ENCODE measurements at regions not wholly inside any gene's neighbourhood (a gene's known extent, or its start where the extent isn't known, plus 50 kb on each side); places are given as distances from the start of the nearest gene placed in this dataset.
A peak's percentile ranks its signal among the peaks of the same experiment; 100 is the strongest.

DNA sequence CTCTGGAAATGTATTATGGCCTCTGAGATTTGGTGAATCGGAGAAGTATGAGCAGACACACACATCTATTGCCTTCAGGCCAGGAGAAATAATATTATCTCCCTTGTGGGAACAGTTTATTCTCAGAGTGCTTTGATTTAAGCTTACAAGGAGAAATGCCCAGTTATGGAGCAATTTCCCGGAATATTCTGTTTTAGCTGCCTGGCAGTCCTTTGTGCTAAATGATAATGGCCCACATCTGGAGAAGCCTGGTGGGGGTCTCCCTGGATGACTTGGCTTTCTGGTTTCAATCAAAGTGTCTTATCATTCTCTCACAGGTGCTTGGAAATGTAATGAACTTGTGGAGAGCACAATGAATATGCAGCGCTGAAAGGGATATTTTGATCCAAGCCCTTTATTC is 389.6 kb upstream of the USP24 start:
- DNase-seq (ENCODE audit: extremely low read depth, low read depth): no peak
- TF ChIP-seq CTCF (IDR thresholded peaks at IDR 0.05; ENCODE audit: low read depth, low read length, missing control alignments): no peak
- H3K4me3 ChIP-seq (replicated peaks; ENCODE audit: low read depth, low read length): no peak overlapping the region

GRCh38 chr1:55604179-55604578 is 389.0 kb upstream of the USP24 start:
- no peak for DNase-seq (ENCODE audit: extremely low read depth, low read depth)
- H3K4me3 ChIP-seq (replicated peaks; ENCODE audit: low read depth, low read length): no peak overlapping the region
- TF ChIP-seq CTCF (IDR thresholded peaks at IDR 0.05; ENCODE audit: low read depth, low read length, missing control alignments): no peak

DNA sequence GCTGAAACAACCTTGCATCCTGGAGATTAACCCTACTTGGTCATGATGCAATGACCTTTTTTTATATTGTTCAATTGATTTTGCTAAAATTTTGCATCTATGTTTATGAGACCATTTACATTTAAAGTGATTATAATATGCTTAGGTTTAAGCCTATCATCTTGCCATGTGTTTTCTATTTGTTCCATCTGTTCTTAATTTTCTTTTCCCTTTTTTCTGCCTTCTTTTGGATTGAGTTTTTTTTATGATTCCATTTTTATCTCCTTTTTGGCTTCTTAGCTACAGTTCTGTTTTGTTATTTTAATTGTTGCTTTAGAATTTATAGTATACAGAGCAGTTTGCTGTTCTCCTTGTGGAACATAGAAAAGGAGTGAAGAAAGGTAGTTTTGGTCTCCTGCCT is 385.1 kb upstream of the USP24 start:
- peak; percentile 26 for DNase-seq (ENCODE audit: extremely low read depth, low read depth)
- no peak overlapping the region for H3K4me3 ChIP-seq (replicated peaks; ENCODE audit: low read depth, low read length)
- no peak for TF ChIP-seq CTCF (IDR thresholded peaks at IDR 0.05; ENCODE audit: low read depth, low read length, missing control alignments)

DNA sequence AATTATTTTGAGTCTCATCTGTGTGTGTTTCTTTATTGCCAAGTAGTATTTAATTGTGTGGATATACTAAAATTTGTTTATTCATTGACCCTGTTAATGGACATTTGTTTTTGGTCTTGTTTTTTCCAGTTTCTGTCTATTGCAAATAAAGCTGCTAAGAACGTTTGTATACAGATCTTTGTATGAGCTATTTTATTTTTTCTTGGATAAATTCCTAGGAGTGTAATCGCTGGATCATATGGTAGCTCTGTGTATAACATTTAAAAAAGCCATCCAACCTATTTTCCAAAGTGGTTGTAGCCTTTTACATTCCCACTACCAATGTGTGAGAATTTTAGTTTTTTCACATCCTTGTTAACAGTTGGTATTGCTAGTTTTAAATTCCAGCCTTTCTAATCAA is 382.7 kb upstream of the USP24 start:
- no peak overlapping the region for H3K4me3 ChIP-seq (replicated peaks; ENCODE audit: low read depth, low read length)
- no peak for DNase-seq (ENCODE audit: extremely low read depth, low read depth)
- TF ChIP-seq CTCF (IDR thresholded peaks at IDR 0.05; ENCODE audit: low read depth, low read length, missing control alignments): no peak

DNA sequence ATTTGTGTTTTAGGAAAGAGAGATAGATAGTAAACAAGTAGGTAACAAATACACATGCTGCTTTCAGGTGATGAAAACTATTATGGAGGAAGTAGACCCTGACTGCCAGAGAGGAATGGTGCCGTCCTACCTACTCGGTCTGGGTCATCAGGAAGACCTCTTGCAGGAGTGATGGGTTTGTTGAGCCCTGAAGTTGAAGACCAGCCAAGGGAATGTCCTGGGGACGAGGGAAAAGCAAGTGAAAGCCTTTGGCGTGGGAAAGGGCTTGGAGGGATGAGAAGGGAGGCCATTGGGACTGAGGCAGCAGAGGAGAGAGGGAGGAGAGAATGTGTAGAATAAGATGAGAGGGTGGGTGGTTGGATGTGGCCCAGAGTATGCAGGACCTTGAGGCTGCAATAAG is 379.5 kb upstream of the USP24 start:
- no peak overlapping the region for H3K4me3 ChIP-seq (replicated peaks; ENCODE audit: low read depth, low read length)
- no peak for TF ChIP-seq CTCF (IDR thresholded peaks at IDR 0.05; ENCODE audit: low read depth, low read length, missing control alignments)
- DNase-seq (ENCODE audit: extremely low read depth, low read depth): no peak

DNA sequence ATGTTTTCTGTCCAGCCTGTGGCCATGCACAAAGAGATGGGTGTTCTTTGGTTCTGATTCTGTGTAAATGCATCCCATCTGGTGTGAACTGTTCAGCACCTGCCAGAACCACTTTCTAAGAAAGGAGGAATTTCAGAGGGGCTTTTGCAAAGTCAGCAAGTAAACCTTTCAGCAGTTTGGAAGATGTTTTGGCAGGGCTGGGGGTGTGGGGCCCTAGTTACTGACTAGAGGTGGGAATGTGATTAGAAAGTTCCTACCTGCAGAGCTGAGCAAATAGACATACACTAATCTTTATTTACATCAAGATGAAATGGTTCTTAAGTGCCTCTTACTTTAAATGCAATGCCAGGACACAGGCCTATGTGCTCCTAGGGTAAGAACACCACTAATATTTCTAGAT is 378.1 kb upstream of the USP24 start:
- no peak for TF ChIP-seq CTCF (IDR thresholded peaks at IDR 0.05; ENCODE audit: low read depth, low read length, missing control alignments)
- no peak overlapping the region for H3K4me3 ChIP-seq (replicated peaks; ENCODE audit: low read depth, low read length)
- no peak for DNase-seq (ENCODE audit: extremely low read depth, low read depth)

DNA sequence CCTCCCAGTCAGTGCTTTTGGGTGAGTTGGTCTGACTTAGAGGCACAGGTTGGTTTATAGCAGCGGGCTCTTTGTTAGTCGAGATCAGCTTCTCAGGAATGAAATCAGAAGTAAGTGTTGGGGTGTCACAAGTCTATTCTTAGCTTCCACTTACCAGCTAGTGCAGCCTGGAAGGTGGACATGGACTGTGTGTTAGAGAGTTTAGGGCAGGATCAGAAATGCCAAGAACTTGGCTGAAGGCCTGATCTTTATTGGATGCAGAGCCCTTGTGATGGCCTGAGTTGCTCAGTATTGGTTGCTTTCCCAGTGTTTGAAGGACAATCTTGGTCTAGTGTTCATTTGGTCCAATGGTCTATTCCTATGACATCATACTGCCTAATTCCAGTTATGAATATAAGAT is 377.0 kb upstream of the USP24 start:
- H3K4me3 ChIP-seq (replicated peaks; ENCODE audit: low read depth, low read length): no peak overlapping the region
- DNase-seq (ENCODE audit: extremely low read depth, low read depth): no peak
- no peak for TF ChIP-seq CTCF (IDR thresholded peaks at IDR 0.05; ENCODE audit: low read depth, low read length, missing control alignments)

Data from HFF-Myc (cell line).